Fibroblast of lung (primary cell): ENCODE measurements at regions not wholly inside any gene's neighbourhood (a gene's known extent, or its start where the extent isn't known, plus 50 kb on each side); places are given as distances from the start of the nearest gene placed in this dataset.

Experiments used
- DNase-seq, 2 donors: peaks; one replicate each; pipeline versions ENCODE4 v3.0.0 to v3.0.0-alpha.2; 2010; ENCODE audit warnings: low read depth in 2 of 2
- H2AFZ ChIP-seq: 2 replicates; pipeline ENCODE4 v1.5.1; 2012; ENCODE audit warnings: low read length, control low read depth, inconsistent platforms
- H3K27ac ChIP-seq: 2 replicates; pipeline ENCODE4 v1.5.1; 2011; ENCODE audit warnings: low read length, control low read depth; ENCODE audit not compliant: insufficient read depth
- H3K27me3 ChIP-seq: 2 replicates; pipeline ENCODE4 v1.5.1; 2011; ENCODE audit warnings: mild to moderate bottlenecking, low read length; ENCODE audit not compliant: control insufficient read depth, insufficient read depth
- H3K36me3 ChIP-seq: 2 replicates; pipeline ENCODE4 v1.5.1; 2011; ENCODE audit warnings: low read length; ENCODE audit not compliant: control insufficient read depth, insufficient read depth
- H3K4me1 ChIP-seq: 2 replicates; pipeline ENCODE4 v1.5.1; 2011; ENCODE audit warnings: low read length; ENCODE audit not compliant: control insufficient read depth, insufficient read depth; ENCODE audit errors: extremely low read depth
- H3K4me2 ChIP-seq: 2 replicates; pipeline ENCODE4 v1.5.1; 2011; ENCODE audit warnings: low read length, control low read depth; ENCODE audit not compliant: insufficient read depth; ENCODE audit errors: extremely low read depth
- H3K4me3 ChIP-seq, 4 experiments: fragments of 200-600 bp in 1 of 4; sonication (generic) in 1 of 4; replicated peaks in 1 of 4; 2 replicates each; pipeline ENCODE4 v1.5.1; 2011 to 2016; ENCODE audit warnings: low read length in 4 of 4, low read depth in 3 of 4, mild to moderate bottlenecking in 3 of 4, control low read depth in 2 of 4, inconsistent platforms in 1 of 4, mixed read lengths in 1 of 4; ENCODE audit not compliant: insufficient read depth in 1 of 4; ENCODE audit errors: control extremely low read depth in 1 of 4
- H3K79me2 ChIP-seq: 2 replicates; pipeline ENCODE4 v1.5.1; 2012; ENCODE audit warnings: mild to moderate bottlenecking, low read length, inconsistent platforms; ENCODE audit not compliant: control insufficient read depth, insufficient read depth
- H3K9ac ChIP-seq: 2 replicates; pipeline ENCODE4 v1.5.1; 2011; ENCODE audit warnings: mild to moderate bottlenecking, low read length, control low read depth; ENCODE audit not compliant: insufficient read depth
- H3K9me3 ChIP-seq: 2 replicates; pipeline ENCODE4 v1.5.1; 2012; ENCODE audit warnings: low read depth, low read length; ENCODE audit not compliant: control insufficient read depth, insufficient read depth
- H4K20me1 ChIP-seq: 2 replicates; pipeline ENCODE4 v1.5.1; 2011; ENCODE audit warnings: low read length; ENCODE audit not compliant: control insufficient read depth, insufficient read depth; ENCODE audit errors: extremely low read depth
- CTCF ChIP-seq, 2 donors: IDR thresholded peaks in 1 of 2; conservative IDR thresholded peaks in 1 of 2; 1 replicate in 1 of 2; 2 replicates in 1 of 2; pipeline ENCODE4 v1.5.1; 2011 to 2012; ENCODE audit warnings: low read length in 2 of 2, control low read depth in 1 of 2, inconsistent platforms in 1 of 2, low read depth in 1 of 2, mild to moderate bottlenecking in 1 of 2
- EZH2 ChIP-seq: IDR thresholded peaks from 2 replicates; pipeline ENCODE4 v1.5.1; 2012; ENCODE audit warnings: low read length, control low read depth, mild to moderate bottlenecking; ENCODE audit errors: missing control alignments

GRCh38 chr1:168455764-168456163, 88.0 kb downstream of the XCL2 start:
- Histone ChIP-seq H3K4me1 (no peaks in the 10 kb centered on the region), H3K4me3 (no peak overlapping the region), H3K36me3 (no peaks in the 10 kb centered on the region), H3K27me3 (no peaks in the 10 kb centered on the region), H2AFZ (no peak overlapping the region), H3K27ac (no peak overlapping the region), H3K9me3 (no peaks in the 10 kb centered on the region), H3K4me2 (no peak overlapping the region), H3K9ac (no peak overlapping the region), H3K79me2 (no peaks in the 10 kb centered on the region), H4K20me1 (no peaks in the 10 kb centered on the region)
- DNase-seq, result no peak
- TF ChIP-seq EZH2 (no peak), CTCF (conservative IDR thresholded peaks at IDR 0.05 in 1 of 2, IDR thresholded peaks at IDR 0.05 in 1 of 2; ENCODE audit: low read depth in 1 of 2, low read length in 2 of 2) (no peak)

GRCh38 chr1:168454211-168454815, 89.5 kb downstream of the XCL2 start:
- Histone ChIP-seq H3K27ac (no peak overlapping the region), H3K9ac (no peak overlapping the region), H4K20me1 (no peaks in the 10 kb centered on the region), H3K27me3 (no peaks in the 10 kb centered on the region), H2AFZ (no peak overlapping the region), H3K9me3 (no peaks in the 10 kb centered on the region), H3K36me3 (no peaks in the 10 kb centered on the region), H3K79me2 (no peaks in the 10 kb centered on the region), H3K4me1 (no peaks in the 10 kb centered on the region), H3K4me3 (no peak overlapping the region), H3K4me2 (no peak overlapping the region)
- DNase-seq, result peak in 1 of 2 donors; percentile 86
- TF ChIP-seq EZH2 (no peak), CTCF (conservative IDR thresholded peaks at IDR 0.05 in 1 of 2, IDR thresholded peaks at IDR 0.05 in 1 of 2; ENCODE audit: low read depth in 1 of 2, low read length in 2 of 2) (no peak)

GRCh38 chr1:168453056-168453455, 90.7 kb downstream of the XCL2 start:
- no peak for DNase-seq
- Histone ChIP-seq H3K9me3 (no peaks in the 10 kb centered on the region), H2AFZ (no peak overlapping the region), H3K4me1 (no peaks in the 10 kb centered on the region), H3K4me2 (no peak overlapping the region), H3K36me3 (no peaks in the 10 kb centered on the region), H3K9ac (no peak overlapping the region), H3K27me3 (no peaks in the 10 kb centered on the region), H3K79me2 (no peaks in the 10 kb centered on the region), H3K27ac (no peak overlapping the region), H4K20me1 (no peaks in the 10 kb centered on the region), H3K4me3 (no peak overlapping the region)
- TF ChIP-seq EZH2 (no peak), CTCF (conservative IDR thresholded peaks at IDR 0.05 in 1 of 2, IDR thresholded peaks at IDR 0.05 in 1 of 2; ENCODE audit: low read depth in 1 of 2, low read length in 2 of 2) (no peak)
